ENCODE measurements at regions not wholly inside any gene's neighbourhood (a gene's known extent, or its start where the extent isn't known, plus 50 kb on each side); places are given as distances from the start of the nearest gene placed in this dataset.

- TF ChIP-seq ZNF664 (tag by site-specific recombination; IDR thresholded peaks at IDR 0.05) (no peak), ZNF335 (tag by site-specific recombination; conservative IDR thresholded peaks at IDR 0.05) (no peak), ZBTB8A (tag by site-specific recombination; IDR thresholded peaks at IDR 0.05) (no peak), ZNF785 (tag by site-specific recombination; IDR thresholded peaks at IDR 0.05) (no peak), SP7 (tag by site-specific recombination; IDR thresholded peaks at IDR 0.05) (no peak), ZNF529 (tag by site-specific recombination; IDR thresholded peaks at IDR 0.05; ENCODE audit: insufficient replicate concordance) (no peak), ZNF169 (tag by site-specific recombination; IDR thresholded peaks at IDR 0.05) (no peak), HOXA7 (CRISPR knock-in tag; IDR thresholded peaks at IDR 0.05; ENCODE audit: borderline replicate concordance) (no peak), ZNF610 (tag by site-specific recombination; IDR thresholded peaks at IDR 0.05; ENCODE audit: borderline replicate concordance) (no peak)
Measured at GRCh38 chr14:49139593-49139992, 446.6 kb downstream of the RPS29 start (continued).

- POLR2A ChIA-PET, result no interaction called here
- TF ChIP-seq ZNF501 (tag by site-specific recombination; IDR thresholded peaks at IDR 0.05) (no peak), SCRT2 (tag by site-specific recombination; IDR thresholded peaks at IDR 0.05) (no peak), ZNF654 (tag by site-specific recombination; IDR thresholded peaks at IDR 0.05; ENCODE audit: low read depth) (no peak), ZEB2 (tag by site-specific recombination; IDR thresholded peaks at IDR 0.05) (no peak), ZNF2 (tag by site-specific recombination; IDR thresholded peaks at IDR 0.05) (no peak), ZXDB (tag by site-specific recombination; IDR thresholded peaks at IDR 0.05) (no peak), REST (tag by site-specific recombination; IDR thresholded peaks at IDR 0.05) (no peak), ZNF610 (tag by site-specific recombination; IDR thresholded peaks at IDR 0.05; ENCODE audit: borderline replicate concordance) (no peak), ZNF16 (tag by site-specific recombination; IDR thresholded peaks at IDR 0.05; ENCODE audit: low read depth) (no peak), ZNF146 (tag by site-specific recombination; IDR thresholded peaks at IDR 0.05) (no peak), ZNF292 (tag by site-specific recombination; IDR thresholded peaks at IDR 0.05; ENCODE audit: borderline replicate concordance, low read depth) (no peak), ZFP69B (tag by site-specific recombination; IDR thresholded peaks at IDR 0.05) (no peak), ZNF645 (tag by site-specific recombination; IDR thresholded peaks at IDR 0.05) (no peak), ZNF626 (tag by site-specific recombination; IDR thresholded peaks at IDR 0.05) (no peak), ZNF121 (tag by site-specific recombination; IDR thresholded peaks at IDR 0.05) (no peak), KLF1 (tag by site-specific recombination; IDR thresholded peaks at IDR 0.05) (no peak), ZNF433 (tag by site-specific recombination; IDR thresholded peaks at IDR 0.05; ENCODE audit: low read depth) (no peak), PRDM2 (tag by site-specific recombination; IDR thresholded peaks at IDR 0.05; ENCODE audit: borderline replicate concordance) (no peak), GLIS2 (tag by site-specific recombination; IDR thresholded peaks at IDR 0.05) (no peak)
- TF ChIP-seq, protein P1, sequence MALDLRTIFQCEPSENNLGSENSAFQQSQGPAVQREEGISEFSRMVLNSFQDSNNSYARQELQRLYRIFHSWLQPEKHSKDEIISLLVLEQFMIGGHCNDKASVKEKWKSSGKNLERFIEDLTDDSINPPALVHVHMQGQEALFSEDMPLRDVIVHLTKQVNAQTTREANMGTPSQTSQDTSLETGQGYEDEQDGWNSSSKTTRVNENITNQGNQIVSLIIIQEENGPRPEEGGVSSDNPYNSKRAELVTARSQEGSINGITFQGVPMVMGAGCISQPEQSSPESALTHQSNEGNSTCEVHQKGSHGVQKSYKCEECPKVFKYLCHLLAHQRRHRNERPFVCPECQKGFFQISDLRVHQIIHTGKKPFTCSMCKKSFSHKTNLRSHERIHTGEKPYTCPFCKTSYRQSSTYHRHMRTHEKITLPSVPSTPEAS (tag by site-specific recombination; IDR thresholded peaks at IDR 0.05), result no peak
- no peaks in the 10 kb centered on the region for H3K36me3 ChIP-seq (ENCODE audit: control insufficient read depth in 2 of 2, insufficient read depth in 1 of 2, low read length in 2 of 2)
- no peak overlapping the region for H3K27ac ChIP-seq (ENCODE audit: extremely low read depth, low read depth, low read length)
- CTCF ChIA-PET, result no interaction called here
- no peak overlapping the region for H3K4me3 ChIP-seq (ENCODE audit: low read depth, low read length)
- peaks cover 13% of the 10 kb centered on the region for H3K4me1 ChIP-seq (ENCODE audit: control insufficient read depth, insufficient read depth, low read length)
- no peaks in the 10 kb centered on the region for H3K9me3 ChIP-seq (ENCODE audit: control insufficient read depth, insufficient read depth, low read depth, low read length)
Measured at GRCh38 chr14:49134940-49135339, 451.2 kb downstream of the RPS29 start.
